ENCODE measurements at regions not wholly inside any gene's neighbourhood (a gene's known extent, or its start where the extent isn't known, plus 50 kb on each side); places are given as distances from the start of the nearest gene placed in this dataset.

DNA sequence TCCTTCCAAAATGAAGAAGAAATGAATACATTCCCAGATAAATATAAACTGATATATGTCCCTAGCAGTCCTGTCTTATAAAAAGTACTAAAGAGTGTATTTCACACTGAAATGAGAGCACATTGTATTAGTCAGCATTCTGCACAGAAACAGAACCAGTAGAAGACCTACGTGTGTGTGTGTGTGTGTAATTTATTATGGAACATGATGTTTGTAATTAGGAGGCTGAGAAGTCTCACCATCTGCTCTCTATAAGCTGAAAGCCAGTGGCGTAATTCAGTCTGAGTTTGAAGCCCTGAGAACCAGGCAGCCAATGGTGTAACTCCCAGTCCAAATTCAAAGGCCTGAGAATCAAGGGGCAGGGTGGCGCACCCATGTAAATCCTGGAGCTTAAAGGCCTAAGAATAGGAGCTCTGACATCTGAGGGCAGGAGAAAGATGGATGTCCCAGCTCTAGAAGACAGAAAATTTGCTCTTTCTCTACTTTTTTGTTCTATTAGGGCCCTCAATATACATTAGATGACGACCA lies 146.5 kb upstream of the LYPLAL1 start:
- POLR2A ChIA-PET (ENCODE audit: unreplicated experiment): interaction anchor here (0.7 kb wide), 1 partner anchor 13 kb away, joined by 3 read pairs; no protein-coding TSS in a partner anchor
- CTCF ChIA-PET: no interaction called here

DNA sequence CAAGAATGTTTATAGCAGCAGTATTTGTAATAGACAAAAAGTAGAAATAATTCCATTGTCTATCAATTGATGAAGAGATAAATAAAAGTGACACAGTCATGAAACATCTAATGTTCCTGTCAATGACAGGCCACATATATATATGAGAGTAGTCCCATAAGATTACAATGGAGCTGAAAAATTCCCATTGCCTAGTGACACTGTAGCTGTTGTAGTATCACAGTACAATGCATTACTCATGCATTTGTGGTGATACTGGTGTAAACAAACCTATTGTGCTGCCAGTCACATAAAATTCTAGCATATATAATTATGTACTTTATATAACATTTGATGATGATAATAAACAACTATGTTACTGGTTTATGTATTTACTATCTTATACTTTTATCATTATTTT lies 141.9 kb upstream of the LYPLAL1 start:
- CTCF ChIA-PET: interaction anchor here (0.6 kb wide), 1 partner anchor 35 kb away, joined by 3 read pairs; no protein-coding TSS in a partner anchor
- Histone ChIP-seq H3K36me3 (ENCODE audit: low read depth, low read length) (no peaks in the 10 kb centered on the region), H3F3A (ENCODE audit: low read length, unreplicated experiment) (no peaks in the 10 kb centered on the region), H3K27ac (ENCODE audit: low read length) (no peak overlapping the region), H3K4me3 (ENCODE audit: low read length) (no peak overlapping the region), H3K4me1 (ENCODE audit: insufficient read depth, low read length) (no peaks in the 10 kb centered on the region), H3K9me3 (ENCODE audit: low read length) (no peaks in the 10 kb centered on the region), H3K4me2 (ENCODE audit: low read length) (no peak overlapping the region), H4K20me1 (ENCODE audit: low read length) (no peaks in the 10 kb centered on the region), H3K27me3 (ENCODE audit: low read length) (no peaks in the 10 kb centered on the region), H3K9ac (ENCODE audit: low read length) (no peak overlapping the region), H3K79me2 (ENCODE audit: low read length) (no peaks in the 10 kb centered on the region), H3K9me2 (replicated peaks; ENCODE audit: low read length) (no peaks in the 10 kb centered on the region), H2AFZ (ENCODE audit: low read length) (no peak overlapping the region)
- intact Hi-C loops (cut with micrococcal nuclease): no loop called here
- POLR2A ChIA-PET (ENCODE audit: unreplicated experiment): no interaction called here
- TF ChIP-seq, protein P1, sequence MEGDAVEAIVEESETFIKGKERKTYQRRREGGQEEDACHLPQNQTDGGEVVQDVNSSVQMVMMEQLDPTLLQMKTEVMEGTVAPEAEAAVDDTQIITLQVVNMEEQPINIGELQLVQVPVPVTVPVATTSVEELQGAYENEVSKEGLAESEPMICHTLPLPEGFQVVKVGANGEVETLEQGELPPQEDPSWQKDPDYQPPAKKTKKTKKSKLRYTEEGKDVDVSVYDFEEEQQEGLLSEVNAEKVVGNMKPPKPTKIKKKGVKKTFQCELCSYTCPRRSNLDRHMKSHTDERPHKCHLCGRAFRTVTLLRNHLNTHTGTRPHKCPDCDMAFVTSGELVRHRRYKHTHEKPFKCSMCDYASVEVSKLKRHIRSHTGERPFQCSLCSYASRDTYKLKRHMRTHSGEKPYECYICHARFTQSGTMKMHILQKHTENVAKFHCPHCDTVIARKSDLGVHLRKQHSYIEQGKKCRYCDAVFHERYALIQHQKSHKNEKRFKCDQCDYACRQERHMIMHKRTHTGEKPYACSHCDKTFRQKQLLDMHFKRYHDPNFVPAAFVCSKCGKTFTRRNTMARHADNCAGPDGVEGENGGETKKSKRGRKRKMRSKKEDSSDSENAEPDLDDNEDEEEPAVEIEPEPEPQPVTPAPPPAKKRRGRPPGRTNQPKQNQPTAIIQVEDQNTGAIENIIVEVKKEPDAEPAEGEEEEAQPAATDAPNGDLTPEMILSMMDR (conservative IDR thresholded peaks at IDR 0.05; ENCODE audit: low read depth, low read length): no peak
- TF ChIP-seq EZH2 (IDR thresholded peaks at IDR 0.05; ENCODE audit: low read length, unreplicated experiment) (no peak), EZH2phosphoT487 (IDR thresholded peaks at IDR 0.05; ENCODE audit: borderline replicate concordance, low read length) (no peak)
- BruUV-seq (replicated peaks): no TSS peak
- ATAC-seq (peak; percentile 87), DNase-seq (peak; percentile 64)

More for the DNA sequence above, 146.5 kb upstream of the LYPLAL1 start:
- no peak overlapping the region for H2AFZ ChIP-seq (ENCODE audit: low read length)
- BruUV-seq (replicated peaks): no TSS peak
- H3K27me3 ChIP-seq (ENCODE audit: low read length): no peaks in the 10 kb centered on the region
- no peaks in the 10 kb centered on the region for H4K20me1 ChIP-seq (ENCODE audit: low read length)
- no peaks in the 10 kb centered on the region for H3K9me3 ChIP-seq (ENCODE audit: low read length)
- ATAC-seq (no peak), DNase-seq (no peak)
- H3K9ac ChIP-seq (ENCODE audit: low read length): no peak overlapping the region
- intact Hi-C loops (cut with micrococcal nuclease): no loop called here
- no peak overlapping the region for H3K4me2 ChIP-seq (ENCODE audit: low read length)
- no peaks in the 10 kb centered on the region for H3K4me1 ChIP-seq (ENCODE audit: insufficient read depth, low read length)
- no peaks in the 10 kb centered on the region for H3K79me2 ChIP-seq (ENCODE audit: low read length)
- no peaks in the 10 kb centered on the region for H3F3A ChIP-seq (ENCODE audit: low read length, unreplicated experiment)
- no peak for TF ChIP-seq EZH2phosphoT487 (IDR thresholded peaks at IDR 0.05; ENCODE audit: borderline replicate concordance, low read length)
- TF ChIP-seq EZH2 (IDR thresholded peaks at IDR 0.05; ENCODE audit: low read length, unreplicated experiment): no peak
- TF ChIP-seq, protein P1 (conservative IDR thresholded peaks at IDR 0.05; ENCODE audit: low read depth, low read length): no peak
- no peaks in the 10 kb centered on the region for H3K36me3 ChIP-seq (ENCODE audit: low read depth, low read length)
- no peak overlapping the region for H3K4me3 ChIP-seq (ENCODE audit: low read length)
- no peaks in the 10 kb centered on the region for H3K9me2 ChIP-seq (replicated peaks; ENCODE audit: low read length)
- H3K27ac ChIP-seq (ENCODE audit: low read length): no peak overlapping the region

DNA sequence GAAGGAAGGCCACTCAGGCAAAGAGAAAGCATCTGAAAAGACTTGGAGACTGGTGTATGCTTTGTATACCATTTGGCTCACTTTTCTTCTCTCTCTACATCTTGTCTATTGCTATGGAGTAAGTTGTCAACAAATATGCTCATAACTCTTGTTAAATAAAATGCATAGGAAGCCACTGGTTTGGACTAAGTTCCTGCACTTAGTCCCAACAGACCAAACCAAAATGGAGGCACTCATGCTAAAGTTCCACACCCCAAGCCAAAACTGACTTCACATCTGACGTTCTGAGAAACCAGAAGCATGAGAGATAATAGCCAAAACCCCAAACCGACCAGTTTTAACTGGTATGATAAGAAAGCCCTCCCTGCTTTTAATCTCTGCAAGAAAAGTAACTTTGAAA lies 135.3 kb upstream of the LYPLAL1 start:
- Histone ChIP-seq H3K79me2 (ENCODE audit: low read length) (no peaks in the 10 kb centered on the region), H3K9me2 (replicated peaks; ENCODE audit: low read length) (no peaks in the 10 kb centered on the region), H3K36me3 (ENCODE audit: low read depth, low read length) (no peaks in the 10 kb centered on the region), H3F3A (ENCODE audit: low read length, unreplicated experiment) (no peaks in the 10 kb centered on the region), H3K4me1 (ENCODE audit: insufficient read depth, low read length) (no peaks in the 10 kb centered on the region; the same call in 1 of the 2 replicates), H3K9ac (ENCODE audit: low read length) (no peak overlapping the region), H3K4me2 (ENCODE audit: low read length) (no peak overlapping the region), H3K27me3 (ENCODE audit: low read length) (no peaks in the 10 kb centered on the region), H3K27ac (ENCODE audit: low read length) (no peak overlapping the region), H2AFZ (ENCODE audit: low read length) (no peak overlapping the region), H4K20me1 (ENCODE audit: low read length) (no peaks in the 10 kb centered on the region), H3K9me3 (ENCODE audit: low read length) (peaks cover 10% of the 10 kb centered on the region; the same call in 1 of the 2 replicates), H3K4me3 (ENCODE audit: low read length) (no peak overlapping the region)
- ChIA-PET CTCF (no interaction called here), POLR2A (ENCODE audit: unreplicated experiment) (no interaction called here)
- intact Hi-C loops (cut with micrococcal nuclease): no loop called here
- no TSS peak for BruUV-seq (replicated peaks)
- ATAC-seq: no peak
- no peak for DNase-seq
- TF ChIP-seq EZH2 (IDR thresholded peaks at IDR 0.05; ENCODE audit: low read length, unreplicated experiment) (no peak), EZH2phosphoT487 (IDR thresholded peaks at IDR 0.05; ENCODE audit: borderline replicate concordance, low read length) (no peak)
- TF ChIP-seq, protein P1 (conservative IDR thresholded peaks at IDR 0.05; ENCODE audit: low read depth, low read length): no peak
